OCI-LY3 (cell line): ENCODE measurements at regions not wholly inside any gene's neighbourhood (a gene's known extent, or its start where the extent isn't known, plus 50 kb on each side); places are given as distances from the start of the nearest gene placed in this dataset.

Experiments used
- H2AFZ ChIP-seq: fragments of 200-600, 300-600 bp; shearing (Covaris generic); 2 replicates; pipeline ENCODE4 v1.6.0; 2014; ENCODE audit warnings: antibody characterized with exemption, low read depth, low read length
- H3K27ac ChIP-seq: fragments of 200-600, 300-600 bp; sonication (generic); 2 replicates; pipeline ENCODE4 v1.5.1; 2014; ENCODE audit warnings: mild to moderate bottlenecking, low read length, moderate library complexity, mixed read lengths
- H3K27me3 ChIP-seq: fragments of 200-600, 300-600 bp; sonication (generic); 2 replicates; pipeline ENCODE4 v1.6.1; 2014; ENCODE audit warnings: low read depth, low read length, mixed read lengths
- H3K36me3 ChIP-seq: fragments of 200-600, 300-600 bp; sonication (generic); replicated peaks from 2 replicates; pipeline ENCODE3; 2014; ENCODE audit warnings: low read depth, low read length, mixed read lengths
- H3K4me1 ChIP-seq: fragments of 300-600, 200-600 bp; sonication (generic); 2 replicates; pipeline ENCODE4 v1.6.1; 2014; ENCODE audit warnings: low read length, mixed read lengths
- H3K4me2 ChIP-seq: fragments of 200-600, 300-600 bp; sonication (generic); 2 replicates; pipeline ENCODE4 v1.6.1; 2014; ENCODE audit warnings: low read length, mixed read lengths
- H3K4me3 ChIP-seq: fragments of 300-600, 200-600 bp; sonication (generic); 2 replicates; pipeline ENCODE4 v1.5.1; 2014; ENCODE audit warnings: antibody characterized with exemption, mild to moderate bottlenecking, low read length, moderate library complexity
- H3K79me2 ChIP-seq: fragments of 300-600, 200-600 bp; shearing (Covaris generic); 2 replicates; pipeline ENCODE4 v1.6.1; 2014; ENCODE audit warnings: mild to moderate bottlenecking, low read length, mixed read lengths
- H3K9ac ChIP-seq: fragments of 300-600, 200-600 bp; shearing (Covaris generic); 2 replicates; pipeline ENCODE4 v1.6.0; 2014; ENCODE audit warnings: mild to moderate bottlenecking, low read length, moderate library complexity
- H3K9me3 ChIP-seq: fragments of 200-600, 300-600 bp; shearing (Covaris generic); 2 replicates; pipeline ENCODE4 v1.6.1; 2014; ENCODE audit warnings: low read length, mixed read lengths; ENCODE audit not compliant: insufficient read depth
- H4K20me1 ChIP-seq: fragments of 200-600, 300-600 bp; sonication (generic); 2 replicates; pipeline ENCODE4 v1.6.1; 2016; ENCODE audit warnings: low read length, mixed read lengths; ENCODE audit not compliant: insufficient read depth
- EZH2phosphoT487 ChIP-seq: fragments of 200-600 bp; shearing (Covaris generic); IDR thresholded peaks from 2 replicates; pipeline ENCODE4 v1.6.1; 2018; ENCODE audit warnings: antibody characterized with exemption, mixed run types, low read depth
- TF ChIP-seq, protein P1 (sequence below): fragments of 200-600, 300-600 bp; sonication (generic); IDR thresholded peaks from 2 replicates; pipeline ENCODE4 v1.5.1; 2014; ENCODE audit warnings: antibody characterized with exemption, low read length, low read depth

GRCh38 chr4:43391069-43391468 is 498.6 kb downstream of the GRXCR1 start:
- Histone ChIP-seq H3K79me2 (no peaks in the 10 kb centered on the region), H2AFZ (no peak overlapping the region)
- TF ChIP-seq EZH2phosphoT487 = no peak
- TF ChIP-seq, protein P1, sequence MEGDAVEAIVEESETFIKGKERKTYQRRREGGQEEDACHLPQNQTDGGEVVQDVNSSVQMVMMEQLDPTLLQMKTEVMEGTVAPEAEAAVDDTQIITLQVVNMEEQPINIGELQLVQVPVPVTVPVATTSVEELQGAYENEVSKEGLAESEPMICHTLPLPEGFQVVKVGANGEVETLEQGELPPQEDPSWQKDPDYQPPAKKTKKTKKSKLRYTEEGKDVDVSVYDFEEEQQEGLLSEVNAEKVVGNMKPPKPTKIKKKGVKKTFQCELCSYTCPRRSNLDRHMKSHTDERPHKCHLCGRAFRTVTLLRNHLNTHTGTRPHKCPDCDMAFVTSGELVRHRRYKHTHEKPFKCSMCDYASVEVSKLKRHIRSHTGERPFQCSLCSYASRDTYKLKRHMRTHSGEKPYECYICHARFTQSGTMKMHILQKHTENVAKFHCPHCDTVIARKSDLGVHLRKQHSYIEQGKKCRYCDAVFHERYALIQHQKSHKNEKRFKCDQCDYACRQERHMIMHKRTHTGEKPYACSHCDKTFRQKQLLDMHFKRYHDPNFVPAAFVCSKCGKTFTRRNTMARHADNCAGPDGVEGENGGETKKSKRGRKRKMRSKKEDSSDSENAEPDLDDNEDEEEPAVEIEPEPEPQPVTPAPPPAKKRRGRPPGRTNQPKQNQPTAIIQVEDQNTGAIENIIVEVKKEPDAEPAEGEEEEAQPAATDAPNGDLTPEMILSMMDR = no peak

DNA sequence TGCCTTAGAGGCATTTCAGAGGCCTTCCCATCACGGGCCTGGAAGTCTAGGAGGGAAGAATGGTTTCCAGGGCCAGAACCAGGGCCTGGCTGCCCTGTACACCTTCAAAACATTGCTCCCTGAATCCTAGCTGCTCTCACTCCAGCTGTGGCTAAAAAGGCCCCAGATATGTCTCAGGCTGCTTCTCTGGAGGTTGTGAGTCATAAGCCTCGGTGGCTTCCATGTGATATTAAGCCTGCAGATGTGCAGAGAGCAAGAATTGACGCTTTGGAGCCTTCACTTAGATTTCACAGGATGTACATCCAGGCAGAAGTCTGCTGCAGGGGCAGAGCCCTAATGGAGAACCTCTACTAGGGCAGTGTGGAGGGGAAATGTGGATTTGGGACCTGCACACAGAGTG is 502.5 kb downstream of the GRXCR1 start:
- Histone ChIP-seq H3K9ac (no peak overlapping the region), H3K4me1 (peaks cover 5% of the 10 kb centered on the region; the same call in 1 of the 2 replicates), H3K4me3 (no peak overlapping the region), H3K9me3 (no peaks in the 10 kb centered on the region), H3K27ac (no peak overlapping the region), H2AFZ (no peak overlapping the region), H3K4me2 (no peak overlapping the region), H3K27me3 (no peaks in the 10 kb centered on the region), H4K20me1 (no peaks in the 10 kb centered on the region), H3K36me3 (no peaks in the 10 kb centered on the region), H3K79me2 (no peaks in the 10 kb centered on the region)
- TF ChIP-seq, protein P1 = no peak
- TF ChIP-seq EZH2phosphoT487 = no peak

More at GRCh38 chr4:43391069-43391468, 498.6 kb downstream of the GRXCR1 start:
- H3K4me1 ChIP-seq = peaks cover 5% of the 10 kb centered on the region; the same call in 1 of the 2 replicates
- peak overlapping the region; percentile 4; the same call in 1 of the 2 replicates for H3K4me2 ChIP-seq
- no peak overlapping the region for H3K9ac ChIP-seq
- no peak overlapping the region for H3K4me3 ChIP-seq
- no peaks in the 10 kb centered on the region for H3K36me3 ChIP-seq
- H3K9me3 ChIP-seq = no peaks in the 10 kb centered on the region
- no peaks in the 10 kb centered on the region for H4K20me1 ChIP-seq
- no peaks in the 10 kb centered on the region for H3K27me3 ChIP-seq
- H3K27ac ChIP-seq = no peak overlapping the region

DNA sequence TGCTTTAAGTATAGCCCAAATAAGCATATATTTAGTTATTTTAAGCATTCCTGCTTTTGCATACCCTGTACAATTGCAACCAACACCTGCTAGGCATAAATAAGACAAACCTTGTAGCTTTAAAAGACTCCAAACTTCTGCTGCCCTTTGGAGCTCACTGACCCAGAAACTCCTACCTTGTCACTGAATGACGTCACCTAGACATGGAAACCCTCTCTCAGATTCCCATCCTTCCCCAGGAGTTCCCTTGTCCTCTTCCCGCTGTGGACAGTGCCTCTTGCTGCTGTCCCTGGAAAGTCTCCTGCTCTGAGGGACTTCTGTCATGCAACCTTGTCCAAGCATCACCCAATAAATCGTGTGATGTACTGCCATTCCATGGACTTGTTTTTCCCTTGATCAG is 507.2 kb downstream of the GRXCR1 start:
- no peak overlapping the region for H3K27ac ChIP-seq
- no peaks in the 10 kb centered on the region for H3K9me3 ChIP-seq
- no peak overlapping the region for H2AFZ ChIP-seq

DNA sequence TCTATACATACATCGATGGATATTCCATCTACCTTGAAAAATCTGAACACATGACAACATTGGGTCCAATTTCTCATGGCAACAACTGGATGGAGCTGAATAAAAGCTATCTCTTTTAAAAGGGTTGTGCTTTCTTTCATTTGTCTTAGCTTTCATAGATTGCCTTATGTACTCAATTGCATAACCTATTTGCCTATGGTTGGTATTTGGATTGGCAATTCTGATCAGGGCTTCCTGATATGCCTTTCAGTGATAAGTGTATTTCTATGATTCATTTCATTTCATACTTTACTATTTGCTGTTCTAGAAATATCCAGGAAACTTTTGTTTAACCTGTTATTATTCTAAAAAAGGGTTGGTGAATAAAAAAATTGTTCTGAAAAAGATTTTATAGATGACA is 509.9 kb downstream of the GRXCR1 start:
- TF ChIP-seq, protein P1 = no peak
- no peak for TF ChIP-seq EZH2phosphoT487
- H3K4me2 ChIP-seq = no peak overlapping the region
- no peaks in the 10 kb centered on the region for H3K79me2 ChIP-seq
- no peaks in the 10 kb centered on the region for H4K20me1 ChIP-seq
- no peak overlapping the region for H3K4me3 ChIP-seq
- no peak overlapping the region for H3K9ac ChIP-seq
- H3K4me1 ChIP-seq = no peaks in the 10 kb centered on the region
- H2AFZ ChIP-seq = no peak overlapping the region
- no peak overlapping the region for H3K27ac ChIP-seq
- no peaks in the 10 kb centered on the region for H3K27me3 ChIP-seq
- H3K9me3 ChIP-seq = 0 out of 2 replicates have a peak, but pooled peaks cover 7% of the 10 kb centered on the region
- H3K36me3 ChIP-seq = no peaks in the 10 kb centered on the region

More for the DNA sequence above, 507.2 kb downstream of the GRXCR1 start:
- Histone ChIP-seq H3K36me3 (no peaks in the 10 kb centered on the region), H4K20me1 (no peaks in the 10 kb centered on the region), H3K4me1 (no peaks in the 10 kb centered on the region), H3K4me3 (no peak overlapping the region), H3K27me3 (no peaks in the 10 kb centered on the region), H3K9ac (no peak overlapping the region), H3K4me2 (no peak overlapping the region), H3K79me2 (no peaks in the 10 kb centered on the region)
- TF ChIP-seq, protein P1 = no peak
- no peak for TF ChIP-seq EZH2phosphoT487
